ENCODE measurements at regions not wholly inside any gene's neighbourhood (a gene's known extent, or its start where the extent isn't known, plus 50 kb on each side); places are given as distances from the start of the nearest gene placed in this dataset.

- TF ChIP-seq TAF1 (conservative IDR thresholded peaks at IDR 0.05) (no peak), YY1 (IDR thresholded peaks at IDR 0.05) (no peak), ATF3 (IDR thresholded peaks at IDR 0.05) (no peak)
These were observed 907.9 kb downstream of the ANKRD7 start (continued) for GRCh38 chr7:119132436-119132835.

GRCh38 chr7:119167431-119167830, 942.9 kb downstream of the ANKRD7 start:
- 66% methylated on average over 1 of the region's 1 CpG for WGBS
- no peak overlapping the region for H3K4me3 ChIP-seq (ENCODE audit: low read depth in 1 of 3, low read length in 3 of 3)
- no peak overlapping the region for H3K27ac ChIP-seq (ENCODE audit: low read depth in 1 of 2, low read length in 2 of 2)
- H3K27me3 ChIP-seq (ENCODE audit: control insufficient read depth in 4 of 4, insufficient read depth in 4 of 4, low read length in 3 of 4) = no peaks in the 10 kb centered on the region
- no peaks in the 10 kb centered on the region for H3K4me1 ChIP-seq (ENCODE audit: control insufficient read depth in 4 of 4, insufficient read depth in 4 of 4, low read length in 3 of 4)
- H3K9ac ChIP-seq (ENCODE audit: low read depth in 1 of 2, low read length in 2 of 2) = no peak overlapping the region
- TF ChIP-seq ZBTB33 (IDR thresholded peaks at IDR 0.05) (no peak), GABPA (IDR thresholded peaks at IDR 0.05 in 1 of 2, conservative IDR thresholded peaks at IDR 0.05 in 1 of 2) (no peak), EGR1 (IDR thresholded peaks at IDR 0.05; ENCODE audit: low read depth in 2 of 2) (no peak), CTCF (IDR thresholded peaks at IDR 0.05; ENCODE audit: low read depth, low read length, missing input control) (no peak), RXRA (IDR thresholded peaks at IDR 0.05) (no peak), HNF4G (IDR thresholded peaks at IDR 0.05) (no peak), YY1 (IDR thresholded peaks at IDR 0.05) (no peak), TAF1 (conservative IDR thresholded peaks at IDR 0.05) (no peak), ATF3 (IDR thresholded peaks at IDR 0.05) (no peak), NR2F2 (IDR thresholded peaks at IDR 0.05) (no peak), JUND (IDR thresholded peaks at IDR 0.05) (no peak), HNF4A (conservative IDR thresholded peaks at IDR 0.05) (no peak), RAD21 (IDR thresholded peaks at IDR 0.05) (no peak), MAX (IDR thresholded peaks at IDR 0.05) (no peak), FOXA2 (IDR thresholded peaks at IDR 0.05) (no peak)
- no peaks in the 10 kb centered on the region for H3K36me3 ChIP-seq (ENCODE audit: control insufficient read depth in 4 of 4, insufficient read depth in 3 of 4, low read depth in 1 of 4, low read length in 3 of 4)
- DNase-seq (ENCODE audit: low spot score) = no peak
- peaks cover 0 to 8% (median 3%) of the 10 kb centered on the region in 4 donors for H3K9me3 ChIP-seq (ENCODE audit: control insufficient read depth in 4 of 4, low read length in 3 of 4)

- no peak overlapping the region for H3K27ac ChIP-seq (ENCODE audit: low read depth in 1 of 2, low read length in 2 of 2)
- peaks cover 0 to 3% (median 1%) of the 10 kb centered on the region in 4 donors for H3K4me1 ChIP-seq (ENCODE audit: control insufficient read depth in 4 of 4, insufficient read depth in 4 of 4, low read length in 3 of 4)
- H3K9me3 ChIP-seq (ENCODE audit: control insufficient read depth in 4 of 4, low read length in 3 of 4) = peaks cover 0 to 8% (median 1%) of the 10 kb centered on the region in 4 donors
- TF ChIP-seq GABPA (IDR thresholded peaks at IDR 0.05 in 1 of 2, conservative IDR thresholded peaks at IDR 0.05 in 1 of 2) (no peak), HNF4A (conservative IDR thresholded peaks at IDR 0.05) (no peak), RAD21 (IDR thresholded peaks at IDR 0.05) (no peak), RXRA (IDR thresholded peaks at IDR 0.05) (no peak), ATF3 (IDR thresholded peaks at IDR 0.05) (no peak), FOXA1 (IDR thresholded peaks at IDR 0.05) (no peak), FOXA2 (IDR thresholded peaks at IDR 0.05) (no peak)
- H3K36me3 ChIP-seq (ENCODE audit: control insufficient read depth in 4 of 4, insufficient read depth in 3 of 4, low read depth in 1 of 4, low read length in 3 of 4) = no peaks in the 10 kb centered on the region
- H3K27me3 ChIP-seq (ENCODE audit: control insufficient read depth in 4 of 4, insufficient read depth in 4 of 4, low read length in 3 of 4) = no peaks in the 10 kb centered on the region
- no peak for DNase-seq (ENCODE audit: low spot score)
- no peak overlapping the region for H3K4me3 ChIP-seq (ENCODE audit: low read depth in 1 of 3, low read length in 3 of 3)
- no peak overlapping the region for H3K9ac ChIP-seq (ENCODE audit: low read depth in 1 of 2, low read length in 2 of 2)
- 77% methylated on average over 5 of the region's 5 CpGs for WGBS
These were observed 947.5 kb downstream of the ANKRD7 start for GRCh38 chr7:119172043-119172442.

Measured in liver (tissue), 8 donors.